HCT116 (cell line): ENCODE measurements at regions not wholly inside any gene's neighbourhood (a gene's known extent, or its start where the extent isn't known, plus 50 kb on each side); places are given as distances from the start of the nearest gene placed in this dataset.

Experiments
- ATAC-seq: fragments of 200-7000 bp; cut with Tn5 transposase; 2 replicates; pipeline ENCODE4 v1.9.1; 2020; ENCODE audit warnings: mild to moderate bottlenecking, moderate library complexity
- BruUV-seq: library from RNA; stranded (reverse); fragments of 400-500 nt; replicated peaks from 2 replicates; lab custom pipeline; 2021; lab: Mats Ljungman, UMichigan
- CTCF ChIA-PET: fragments of 300-600 bp; sonication (Branson Sonifier 250); formaldehyde crosslinking; loops from one replicate; lab custom pipeline; 2021; ENCODE audit warnings: antibody characterized with exemption; lab: Charles Lee
- POLR2A ChIA-PET: fragments of 300-600, 350-600 bp; sonication (Branson Sonifier 250); formaldehyde crosslinking; loops from one replicate; lab custom pipeline; 2021; ENCODE audit warnings: antibody characterized with exemption; lab: Charles Lee
- RAD21 ChIA-PET, 2 experiments: fragments of 300-600 bp; sonication (Branson Sonifier 250); formaldehyde crosslinking; loops; one replicate each; lab custom pipeline; 2023; ENCODE audit warnings: low total read pairs in 2 of 2; ENCODE audit not compliant: uncharacterized antibody in 2 of 2, unreplicated experiment in 2 of 2, low non-redundant PET in 1 of 2; lab: Charles Lee
- DNase-seq: peaks from one replicate; pipeline ENCODE4 v3.0.0-alpha.2; 2010; ENCODE audit warnings: low read depth, low spot score
- H2AFZ ChIP-seq: fragments of 200-600 bp; shearing (Covaris generic), sonication (generic); 2 replicates; pipeline ENCODE4 v1.6.1; 2017; ENCODE audit warnings: low read depth, mixed run types, mixed read lengths, antibody characterized with exemption, low read length; ENCODE audit not compliant: poor library complexity, severe bottlenecking
- H3K27ac ChIP-seq: 2 replicates; pipeline ENCODE4 v1.5.1; 2012; ENCODE audit warnings: low read depth, low read length
- H3K27me3 ChIP-seq: fragments of 200-600 bp; sonication (generic); 2 replicates; pipeline ENCODE4 v1.6.1; 2016; ENCODE audit warnings: mixed run types, low read length, mixed read lengths; ENCODE audit not compliant: insufficient read depth
- H3K36me3 ChIP-seq, 2 experiments: fragments of 200-500 bp in 1 of 2; fragments of 200-600 bp in 1 of 2; sonication (Bioruptor generic) in 1 of 2; sonication (generic) in 1 of 2; 2 replicates each; pipeline versions ENCODE4 v1.5.1 to v1.6.1; 2014 to 2016; ENCODE audit warnings: low read length in 2 of 2, inconsistent platforms in 1 of 2, mixed read lengths in 1 of 2, mixed run types in 1 of 2; ENCODE audit not compliant: insufficient read depth in 2 of 2, control insufficient read depth in 1 of 2
- H3K4me1 ChIP-seq, 2 experiments: fragments of 200-600 bp in 1 of 2; sonication (generic) in 1 of 2; 2 replicates each; pipeline versions ENCODE4 v1.5.1 to v1.6.1; 2012 to 2017; ENCODE audit warnings: low read length in 2 of 2, inconsistent platforms in 1 of 2, mild to moderate bottlenecking in 1 of 2, mixed read lengths in 1 of 2, mixed run types in 1 of 2, moderate library complexity in 1 of 2; ENCODE audit not compliant: insufficient read depth in 2 of 2, control insufficient read depth in 1 of 2
- H3K4me2 ChIP-seq: fragments of 200-600 bp; sonication (generic); 2 replicates; pipeline ENCODE4 v1.6.1; 2017; ENCODE audit warnings: mixed run types, low read length, mixed read lengths
- H3K4me3 ChIP-seq, 2 experiments: fragments of 200-600 bp in 1 of 2; sonication (generic) in 1 of 2; replicated peaks in 1 of 2; 2 replicates each; pipeline ENCODE4 v1.5.1; 2011 to 2016; ENCODE audit warnings: low read length in 2 of 2, control low read depth in 1 of 2, low read depth in 1 of 2, mild to moderate bottlenecking in 1 of 2, mixed read lengths in 1 of 2, mixed run types in 1 of 2
- H3K79me2 ChIP-seq: fragments of 200-600 bp; sonication (generic); 2 replicates; pipeline ENCODE4 v1.6.1; 2017; ENCODE audit warnings: mild to moderate bottlenecking, mixed run types, low read length, moderate library complexity, mixed read lengths; ENCODE audit not compliant: insufficient read depth
- H3K9ac ChIP-seq: fragments of 200-600 bp; sonication (generic); 2 replicates; pipeline ENCODE4 v1.6.1; 2016; ENCODE audit warnings: low read length, mixed read lengths
- H3K9me2 ChIP-seq: fragments of 200-600 bp; sonication (generic), shearing (Covaris generic); 2 replicates; pipeline ENCODE4 v1.6.1; 2017; ENCODE audit warnings: mixed run types, mild to moderate bottlenecking, moderate library complexity; ENCODE audit not compliant: insufficient read depth
- H3K9me3 ChIP-seq, 2 experiments: fragments of 200-500 bp in 1 of 2; fragments of 200-600 bp in 1 of 2; sonication (Bioruptor generic) in 1 of 2; sonication (generic) in 1 of 2; 2 replicates each; pipeline ENCODE4 v1.6.1; 2014 to 2017; ENCODE audit warnings: low read length in 2 of 2, mixed read lengths in 2 of 2, inconsistent platforms in 1 of 2, low read depth in 1 of 2, mild to moderate bottlenecking in 1 of 2, mixed run types in 1 of 2, moderate library complexity in 1 of 2; ENCODE audit not compliant: control insufficient read depth in 1 of 2, insufficient read depth in 1 of 2
- H4K20me1 ChIP-seq: fragments of 200-600 bp; sonication (generic), shearing (Covaris generic); 2 replicates; pipeline ENCODE4 v1.6.1; 2017; ENCODE audit warnings: mixed run types, mild to moderate bottlenecking, moderate library complexity; ENCODE audit not compliant: insufficient read depth
- ATF3 ChIP-seq: IDR thresholded peaks from 2 replicates; pipeline ENCODE4 v1.6.1; 2012
- CEBPB ChIP-seq: IDR thresholded peaks from 2 replicates; pipeline ENCODE4 v1.6.1; 2012; ENCODE audit warnings: low read depth
- EGR1 ChIP-seq: IDR thresholded peaks from 2 replicates; pipeline ENCODE4 v1.6.1; 2012; ENCODE audit warnings: low read depth
- EZH2 ChIP-seq: fragments of 200-600 bp; sonication (generic); IDR thresholded peaks from 2 replicates; pipeline ENCODE4 v1.6.1; 2017; ENCODE audit warnings: antibody characterized with exemption, mixed run types
- EZH2phosphoT487 ChIP-seq: fragments of 200-600 bp; IDR thresholded peaks from 2 replicates; pipeline ENCODE4 v1.6.1; 2018; ENCODE audit warnings: antibody characterized with exemption, borderline replicate concordance
- FOSL1 ChIP-seq: IDR thresholded peaks from 2 replicates; pipeline ENCODE4 v1.6.1; 2012; ENCODE audit warnings: low read depth
- JUND ChIP-seq: IDR thresholded peaks from 2 replicates; pipeline ENCODE4 v1.6.1; 2012
- POLR2A ChIP-seq: IDR thresholded peaks from 2 replicates; pipeline ENCODE4 v1.7.0; 2011; ENCODE audit warnings: borderline replicate concordance; ENCODE audit not compliant: insufficient read depth, insufficient read length; ENCODE audit errors: extremely low read depth
- POLR2AphosphoS5 ChIP-seq: IDR thresholded peaks from 2 replicates; pipeline ENCODE4 v1.6.1; 2011; ENCODE audit warnings: mild to moderate bottlenecking, low read depth, low read length, moderate library complexity
- RAD21 ChIP-seq: IDR thresholded peaks from 2 replicates; pipeline ENCODE4 v1.6.1; 2012; ENCODE audit warnings: low read depth, mild to moderate bottlenecking
- SRF ChIP-seq: IDR thresholded peaks from 2 replicates; pipeline ENCODE4 v1.6.1; 2012; ENCODE audit warnings: low read depth
- ZBTB33 ChIP-seq: IDR thresholded peaks from 2 replicates; pipeline ENCODE4 v1.6.1; 2011; ENCODE audit warnings: mild to moderate bottlenecking, low read length, moderate library complexity; ENCODE audit not compliant: insufficient replicate concordance; ENCODE audit errors: extremely low read depth
- intact Hi-C: fragments of 100-400 bp; cut with micrococcal nuclease; formaldehyde crosslinking; loops from 2 replicates; pipeline ENCODE4 v1.10.0; 2022

GRCh38 chr4:147198411-147199051, 252.9 kb upstream of the TTC29 start:
- intact Hi-C loops = no loop called here
- Histone ChIP-seq H4K20me1 (no peaks in the 10 kb centered on the region), H3K4me2 (no peak overlapping the region), H3K36me3 (no peaks in the 10 kb centered on the region), H3K79me2 (no peaks in the 10 kb centered on the region), H3K9me3 (no peaks in the 10 kb centered on the region), H3K4me1 (no peaks in the 10 kb centered on the region), H3K4me3 (no peak overlapping the region), H3K27me3 (no peaks in the 10 kb centered on the region), H3K27ac (no peak overlapping the region), H3K9ac (no peak overlapping the region), H3K9me2 (no peaks in the 10 kb centered on the region), H2AFZ (no peak overlapping the region)
- ATAC-seq = no peak
- TF ChIP-seq FOSL1 = no peak
- no peak for TF ChIP-seq SRF
- TF ChIP-seq POLR2A = no peak
- TF ChIP-seq RAD21 = no peak
- TF ChIP-seq EZH2 = no peak
- no peak for TF ChIP-seq JUND
- TF ChIP-seq CEBPB = no peak
- TF ChIP-seq EGR1 = no peak
- TF ChIP-seq POLR2AphosphoS5 = no peak
- TF ChIP-seq EZH2phosphoT487 = no peak
- no peak for TF ChIP-seq ZBTB33
- no peak for TF ChIP-seq ATF3
- ChIA-PET POLR2A (no interaction called here), RAD21 (no interaction called here), CTCF (no interaction called here)
- no peak for DNase-seq
- BruUV-seq = no TSS peak
